PC-9 (cell line): ENCODE measurements at regions not wholly inside any gene's neighbourhood (a gene's known extent, or its start where the extent isn't known, plus 50 kb on each side); places are given as distances from the start of the nearest gene placed in this dataset.
"Not testable (repeated sequence)": the region's sequence is repeated elsewhere in the genome, so short reads cannot be mapped to it uniquely, and the experiment has no call there.

Source experiments
- BruUV-seq: library from RNA; stranded (reverse); fragments of 400-500 nt; replicated peaks from 2 replicates; lab custom pipeline; 2021; lab: Mats Ljungman, UMichigan
- CTCF ChIA-PET: fragments of 300-600 bp; sonication (Branson Sonifier 250); formaldehyde crosslinking; loops from one replicate; lab custom pipeline; 2022; ENCODE audit warnings: antibody characterized with exemption; lab: Charles Lee
- POLR2A ChIA-PET: fragments of 300-600 bp; sonication (Branson Sonifier 250); formaldehyde crosslinking; loops from one replicate; lab custom pipeline; 2022; ENCODE audit warnings: antibody characterized with exemption; ENCODE audit not compliant: unreplicated experiment; lab: Charles Lee
- DNase-seq, 2 experiments: peaks; one replicate each; pipeline versions ENCODE4 v3.0.0 to v3.0.0-alpha.2; 2015 to 2022; ENCODE audit warnings: mixed read lengths in 1 of 2
- H2AFZ ChIP-seq: fragments of 200-600 bp; sonication (generic); 2 replicates; pipeline ENCODE4 v1.8.1; 2017; ENCODE audit warnings: antibody characterized with exemption
- H3F3A ChIP-seq: fragments of 200-600 bp; sonication (generic); 2 replicates; pipeline ENCODE4 v1.8.1; 2017; ENCODE audit warnings: antibody characterized with exemption, mild to moderate bottlenecking, low read depth; ENCODE audit not compliant: insufficient read depth
- H3K27ac ChIP-seq: fragments of 200-600 bp; sonication (generic); 2 replicates; pipeline ENCODE4 v1.6.1; 2016; ENCODE audit warnings: mixed run types
- H3K27me3 ChIP-seq: fragments of 200-600 bp; sonication (generic); 2 replicates; pipeline ENCODE4 v1.6.1; 2016; ENCODE audit warnings: low read depth, mixed run types; ENCODE audit not compliant: insufficient read depth
- H3K36me3 ChIP-seq: fragments of 200-600 bp; sonication (generic); 2 replicates; pipeline ENCODE4 v1.6.1; 2016; ENCODE audit warnings: low read depth, mixed run types
- H3K4me1 ChIP-seq: fragments of 200-600 bp; sonication (generic); replicated peaks from 2 replicates; pipeline ENCODE4 v1.6.1; 2016; ENCODE audit warnings: mixed run types; ENCODE audit not compliant: insufficient read depth
- H3K4me2 ChIP-seq: fragments of 200-600 bp; sonication (generic); 2 replicates; pipeline ENCODE4 v1.6.1; 2017; ENCODE audit warnings: mixed run types
- H3K4me3 ChIP-seq: fragments of 200-600 bp; sonication (generic); 2 replicates; pipeline ENCODE4 v1.6.1; 2016; ENCODE audit warnings: mixed run types
- H3K79me2 ChIP-seq: fragments of 200-600 bp; sonication (generic); 2 replicates; pipeline ENCODE4 v1.6.1; 2017; ENCODE audit warnings: low read depth, mixed run types
- H3K9me2 ChIP-seq: fragments of 200-600 bp; sonication (generic); 2 replicates; pipeline ENCODE4 v1.8.1; 2017; ENCODE audit warnings: mild to moderate bottlenecking; ENCODE audit not compliant: insufficient read depth
- H3K9me3 ChIP-seq: fragments of 200-600 bp; sonication (generic); 2 replicates; pipeline ENCODE4 v1.8.1; 2016; ENCODE audit warnings: low read depth; ENCODE audit not compliant: insufficient read depth
- H4K20me1 ChIP-seq: fragments of 200-600 bp; sonication (generic); 2 replicates; pipeline ENCODE4 v1.8.1; 2017; ENCODE audit not compliant: insufficient read depth
- CTCF ChIP-seq: fragments of 200-600 bp; sonication (generic); conservative IDR thresholded peaks from 2 replicates; pipeline ENCODE4 v1.6.1; 2017; ENCODE audit warnings: mixed run types, antibody characterized with exemption, mild to moderate bottlenecking, moderate library complexity
- EZH2 ChIP-seq: fragments of 200-600 bp; sonication (generic); IDR thresholded peaks from 2 replicates; pipeline ENCODE4 v1.8.0; 2017; ENCODE audit warnings: antibody characterized with exemption, low read depth
- intact Hi-C: fragments of 100-400 bp; cut with micrococcal nuclease; formaldehyde crosslinking; loops from one replicate; pipeline ENCODE4 v1.10.0; 2022; ENCODE audit not compliant: unreplicated experiment

DNA sequence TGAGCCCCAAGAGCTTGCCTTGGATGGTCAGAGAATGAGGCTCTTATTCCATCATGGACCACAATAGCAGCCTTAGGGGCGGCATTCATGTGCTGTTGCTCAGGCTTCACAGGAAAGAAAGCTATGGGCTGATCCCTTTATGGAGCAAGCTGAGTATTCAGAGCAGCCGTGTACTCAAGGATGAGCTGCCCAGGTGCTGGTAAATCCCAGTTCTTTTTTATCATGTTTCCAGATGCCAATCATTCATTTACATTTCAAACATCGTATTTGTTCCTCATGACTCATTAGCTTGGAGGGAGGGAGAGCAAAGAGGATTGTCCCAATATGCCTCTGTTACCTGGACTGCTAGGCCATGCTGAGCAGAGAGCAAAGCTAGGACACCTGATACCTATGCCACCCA is 475.7 kb downstream of the SHISA9 start:
- DNase-seq, result no peak
- H3K27ac ChIP-seq, result no peak overlapping the region
- no peaks in the 10 kb centered on the region for H3K9me2 ChIP-seq
- BruUV-seq, result no TSS peak
- H3K27me3 ChIP-seq, result no peaks in the 10 kb centered on the region
- intact Hi-C loops, result loop anchor here (5.0 kb wide), 1 partner anchor 75 kb away; no protein-coding TSS in a partner anchor
- H3K9me3 ChIP-seq, result no peaks in the 10 kb centered on the region
- no peaks in the 10 kb centered on the region for H3F3A ChIP-seq
- no peak for TF ChIP-seq EZH2
- TF ChIP-seq CTCF, result no peak
- no peak overlapping the region for H3K4me3 ChIP-seq
- H2AFZ ChIP-seq, result no peak overlapping the region
- H4K20me1 ChIP-seq, result no peaks in the 10 kb centered on the region
- ChIA-PET POLR2A (no interaction called here), CTCF (interaction anchor here (0.6 kb wide), 1 partner anchor 58 kb away, joined by 5 read pairs; no protein-coding TSS in a partner anchor)
- H3K4me1 ChIP-seq, result peaks cover 10% of the 10 kb centered on the region
- H3K36me3 ChIP-seq, result no peaks in the 10 kb centered on the region
- no peaks in the 10 kb centered on the region for H3K79me2 ChIP-seq
- no peak overlapping the region for H3K4me2 ChIP-seq

GRCh38 chr16:13378151-13378550 is 476.8 kb downstream of the SHISA9 start:
- ChIA-PET CTCF (interaction anchor here (0.6 kb wide), 1 partner anchor 1286 kb away, joined by 3 read pairs; no protein-coding TSS in a partner anchor), POLR2A (interaction anchor here (0.6 to 1.2 kb wide), 3 partner anchors 11 to 63 kb away, joined by 3 to 6 read pairs (median 3); no protein-coding TSS in a partner anchor)
- no peak overlapping the region for H2AFZ ChIP-seq
- H3K9me2 ChIP-seq, result no peaks in the 10 kb centered on the region
- no peaks in the 10 kb centered on the region for H3K36me3 ChIP-seq
- no peak overlapping the region for H3K4me2 ChIP-seq
- H3K79me2 ChIP-seq, result no peaks in the 10 kb centered on the region
- BruUV-seq, result no TSS peak
- no peaks in the 10 kb centered on the region for H4K20me1 ChIP-seq
- no peaks in the 10 kb centered on the region for H3K9me3 ChIP-seq
- no peaks in the 10 kb centered on the region for H3K27me3 ChIP-seq
- no peaks in the 10 kb centered on the region for H3F3A ChIP-seq
- no peak for TF ChIP-seq CTCF
- intact Hi-C loops, result loop anchor here (5.0 kb wide), 1 partner anchor 74 kb away; no protein-coding TSS in a partner anchor
- H3K4me1 ChIP-seq, result peaks cover 10% of the 10 kb centered on the region
- no peak overlapping the region for H3K27ac ChIP-seq
- DNase-seq, result peak in 1 of 2 experiments; percentile 23
- no peak overlapping the region for H3K4me3 ChIP-seq

DNA sequence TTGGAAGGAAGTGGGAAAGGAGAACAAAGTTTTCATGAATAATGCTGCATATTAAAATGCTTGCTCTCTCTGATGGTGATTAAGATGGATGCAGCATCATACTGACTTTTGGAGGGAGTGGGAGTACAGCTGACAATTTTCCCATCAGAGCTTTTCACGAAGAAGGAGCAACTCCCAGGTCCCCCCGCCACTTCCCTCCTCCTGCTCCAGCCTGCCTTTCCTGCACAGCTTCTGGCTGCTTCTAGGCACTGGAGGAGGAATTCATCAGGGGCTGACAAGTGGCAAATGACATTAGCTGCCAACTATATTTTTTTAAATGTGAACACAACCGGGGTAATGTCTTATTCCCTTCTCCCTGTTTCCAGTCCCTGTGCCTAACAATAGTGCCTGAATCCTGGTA is 477.9 kb downstream of the SHISA9 start:
- Histone ChIP-seq H3K4me1 (peaks cover 10% of the 10 kb centered on the region), H2AFZ (no peak overlapping the region), H3F3A (no peaks in the 10 kb centered on the region), H3K36me3 (no peaks in the 10 kb centered on the region), H3K9me2 (no peaks in the 10 kb centered on the region), H3K4me3 (no peak overlapping the region), H3K9me3 (no peaks in the 10 kb centered on the region), H3K4me2 (no peak overlapping the region), H3K79me2 (no peaks in the 10 kb centered on the region), H3K27ac (no peak overlapping the region), H4K20me1 (no peaks in the 10 kb centered on the region), H3K27me3 (no peaks in the 10 kb centered on the region)
- BruUV-seq, result no TSS peak
- ChIA-PET POLR2A (no interaction called here), CTCF (no interaction called here)
- intact Hi-C loops, result loop anchor here (5.0 kb wide), 1 partner anchor 73 kb away; no protein-coding TSS in a partner anchor
- no peak for DNase-seq
- TF ChIP-seq EZH2 (no peak), CTCF (no peak)

- BruUV-seq, H3K27ac ChIP-seq, H3K4me1 ChIP-seq, H4K20me1 ChIP-seq, H3K4me3 ChIP-seq, H3K36me3 ChIP-seq, H3F3A ChIP-seq, H3K27me3 ChIP-seq, DNase-seq, H3K9me3 ChIP-seq, intact Hi-C loops, CTCF ChIA-PET, H3K79me2 ChIP-seq, H3K4me2 ChIP-seq, H3K9me2 ChIP-seq, H2AFZ ChIP-seq: not testable (repeated sequence)
- POLR2A ChIA-PET, result interaction anchor here (0.6 kb wide), 1 partner anchor 471 kb away, joined by 5 read pairs; no protein-coding TSS in a partner anchor
Observed at GRCh38 chr16:13385156-13386040, 484.0 kb downstream of the SHISA9 start.
